ENCODE measurements at regions not wholly inside any gene's neighbourhood (a gene's known extent, or its start where the extent isn't known, plus 50 kb on each side); places are given as distances from the start of the nearest gene placed in this dataset.

GRCh38 chr17:74006371-74006770 lies 197.1 kb upstream of the RPL38 start:
- no peak for TF ChIP-seq POLR2AphosphoS5 (IDR thresholded peaks at IDR 0.05; ENCODE audit: low read depth, low read length)
- TF ChIP-seq CTCF (IDR thresholded peaks at IDR 0.05 in 2 of 3, conservative IDR thresholded peaks at IDR 0.05 in 1 of 3; ENCODE audit: borderline replicate concordance in 1 of 3, insufficient read depth in 1 of 3, low read depth in 2 of 3, low read length in 2 of 3) = no peak
- no peak for TF ChIP-seq SIN3A (IDR thresholded peaks at IDR 0.05; ENCODE audit: low read depth)
- TF ChIP-seq JUND (IDR thresholded peaks at IDR 0.05) = no peak
- TF ChIP-seq EZH2 (IDR thresholded peaks at IDR 0.05) = no peak
- no peak for TF ChIP-seq REST (IDR thresholded peaks at IDR 0.05; ENCODE audit: low read depth)
- TF ChIP-seq TCF7L2 (IDR thresholded peaks at IDR 0.05; ENCODE audit: borderline replicate concordance, extremely low read depth, insufficient read depth, insufficient read length) = no peak

Measured in HCT116 (cell line).